NT2/D1 (cell line): ENCODE measurements at regions not wholly inside any gene's neighbourhood (a gene's known extent, or its start where the extent isn't known, plus 50 kb on each side); places are given as distances from the start of the nearest gene placed in this dataset.

Source experiments
- SUZ12 ChIP-seq: IDR thresholded peaks from 2 replicates; pipeline ENCODE4 v1.6.1; 2011; ENCODE audit not compliant: insufficient read length, insufficient read depth; ENCODE audit errors: extremely low read depth
- YY1 ChIP-seq: IDR thresholded peaks from 2 replicates; pipeline ENCODE4 v1.6.1; 2011; ENCODE audit not compliant: insufficient read length, insufficient read depth
- ZNF274 ChIP-seq: IDR thresholded peaks from 2 replicates; pipeline ENCODE4 v1.6.1; 2011; ENCODE audit warnings: mild to moderate bottlenecking, low read depth, low read length

- no peak for TF ChIP-seq ZNF274
- no peak for TF ChIP-seq SUZ12
- no peak for TF ChIP-seq YY1
Observed at GRCh38 chr22:49553076-49553475, 274.6 kb downstream of the BRD1 start.
